Tibial nerve (tissue), 4 donors: ENCODE measurements at regions not wholly inside any gene's neighbourhood (a gene's known extent, or its start where the extent isn't known, plus 50 kb on each side); places are given as distances from the start of the nearest gene placed in this dataset.

Source experiments
- CTCF ChIP-seq, 5 experiments: fragments of 200-600 bp in 3 of 5; fragments of 450-650 bp in 2 of 5; sonication (generic) in 3 of 5; IDR thresholded peaks; one replicate each; pipeline ENCODE4 v1.5.1; 2016 to 2019; ENCODE audit warnings: antibody characterized with exemption in 5 of 5, mild to moderate bottlenecking in 3 of 5, moderate library complexity in 2 of 5
- EP300 ChIP-seq, 2 donors: sonication (generic); formaldehyde crosslinking; IDR thresholded peaks; one replicate each; pipeline ENCODE4 v1.6.1; 2017; ENCODE audit warnings: antibody characterized with exemption in 2 of 2, mild to moderate bottlenecking in 1 of 2
- POLR2A ChIP-seq, 2 donors: fragments of 450-650 bp; IDR thresholded peaks; one replicate each; pipeline ENCODE4 v1.6.1; 2017; ENCODE audit warnings: antibody characterized with exemption in 2 of 2, mild to moderate bottlenecking in 2 of 2, moderate library complexity in 2 of 2

GRCh38 chr6:68044264-68044663 is 590.8 kb upstream of the ADGRB3 start:
- TF ChIP-seq CTCF (IDR thresholded peaks at IDR 0.05), result no peak
- no peak for TF ChIP-seq POLR2A (IDR thresholded peaks at IDR 0.05)
- no peak for TF ChIP-seq EP300 (IDR thresholded peaks at IDR 0.05)
